NCI-H2196 (cell line): ENCODE measurements at regions not wholly inside any gene's neighbourhood (a gene's known extent, or its start where the extent isn't known, plus 50 kb on each side); places are given as distances from the start of the nearest gene placed in this dataset.

Source experiments
- DNase-seq: peaks from one replicate; lab custom pipeline; 2025; ENCODE audit not compliant: unreplicated experiment; lab: John Stamatoyannopoulos, UW

DNA sequence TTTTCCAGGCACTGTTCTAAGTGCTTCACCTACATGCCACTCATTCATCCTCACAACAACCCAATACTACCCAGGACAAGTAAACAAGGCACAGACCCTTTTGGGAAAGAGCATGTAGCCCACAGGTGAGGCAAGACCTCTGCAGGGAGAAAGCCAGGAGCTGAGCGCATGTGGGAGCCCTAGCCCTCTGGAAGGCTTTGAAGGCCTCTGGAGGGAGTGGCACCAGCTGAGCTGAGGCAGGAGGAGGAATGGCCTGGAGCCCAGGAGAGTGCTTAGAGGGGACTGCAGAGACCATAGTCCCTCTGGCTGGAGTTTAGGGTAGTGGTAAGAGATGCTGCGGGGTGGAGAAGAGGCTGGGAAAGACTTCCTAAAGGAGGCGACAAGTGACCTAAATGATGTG lies 516.5 kb downstream of the FUT8 start:
- DNase-seq, result no peak

DNA sequence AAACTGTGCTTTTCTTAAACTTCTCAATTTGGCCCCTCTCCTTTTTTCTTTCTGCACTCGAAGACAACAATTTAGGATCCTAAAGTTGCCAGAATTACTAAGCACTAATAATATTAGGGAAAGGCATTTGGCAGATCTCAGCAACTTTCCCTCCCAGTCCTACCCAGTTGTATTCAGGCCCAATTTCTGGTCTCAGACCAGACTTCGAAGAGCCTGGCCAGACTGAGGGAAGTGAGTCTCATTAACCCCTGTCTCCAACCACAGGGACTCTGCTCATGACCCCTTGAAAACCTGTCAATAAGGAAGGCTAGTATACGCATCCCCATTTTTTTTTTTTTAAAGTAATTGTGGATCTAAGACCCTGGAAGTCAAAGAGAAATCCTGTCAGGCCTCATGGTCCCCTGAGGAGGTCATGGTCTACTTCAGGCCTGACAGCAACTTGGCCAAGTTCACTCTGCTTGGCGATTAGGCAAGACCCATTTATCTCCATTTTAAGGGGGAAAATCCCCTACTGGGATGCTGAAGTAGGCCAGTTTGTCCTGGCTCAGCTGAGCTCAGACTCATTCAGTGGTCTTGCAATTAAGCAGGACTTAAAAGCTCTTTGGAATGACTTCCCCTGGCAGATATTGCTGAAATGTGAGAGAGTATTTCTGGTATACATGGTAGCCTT lies 521.0 kb downstream of the FUT8 start:
- DNase-seq, result no peak

DNA sequence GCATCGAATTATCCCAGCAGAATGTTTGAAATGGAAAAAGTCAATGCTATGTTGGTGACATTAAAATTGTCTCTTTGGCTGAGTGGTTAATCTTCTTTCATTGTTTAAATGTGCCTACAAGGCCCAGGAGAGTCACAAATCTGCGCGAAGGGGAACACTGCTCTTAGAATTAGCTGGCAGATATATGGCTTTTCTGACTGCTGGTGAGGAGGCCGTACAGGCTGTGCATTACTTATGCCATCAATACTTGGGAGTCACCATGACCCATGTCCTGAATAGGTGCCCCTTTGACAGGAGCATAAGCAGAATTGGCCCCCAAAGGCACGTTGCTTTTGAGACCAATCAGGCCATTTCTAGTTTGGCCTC lies 521.5 kb downstream of the FUT8 start:
- no peak for DNase-seq

DNA sequence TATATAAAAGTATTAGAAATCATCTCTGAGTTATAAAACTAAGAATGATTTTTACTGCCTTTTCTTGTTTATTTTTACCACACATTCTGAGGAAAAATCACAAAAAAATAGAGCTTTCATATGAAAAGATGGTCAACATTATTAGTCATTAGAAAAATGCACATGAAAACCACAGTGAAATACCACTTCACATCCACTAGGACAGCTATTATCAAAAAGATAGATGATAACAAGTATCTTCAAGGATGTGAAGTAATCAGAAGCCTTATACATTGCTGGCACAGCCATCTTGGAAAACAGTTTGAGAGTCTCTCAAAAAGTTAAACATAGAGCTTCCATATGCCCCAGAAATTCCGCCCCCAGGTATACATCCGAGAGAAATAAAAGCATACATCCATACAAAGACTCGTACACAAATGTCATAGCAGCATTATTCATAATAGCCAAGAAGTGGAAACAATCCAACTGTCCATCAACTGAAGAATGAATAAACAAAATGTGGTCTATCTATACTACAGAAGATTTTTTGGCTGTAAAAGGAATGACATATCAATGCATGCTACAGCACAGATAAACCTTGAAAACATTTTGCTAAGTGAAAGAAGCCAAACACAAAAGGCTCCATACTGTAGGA lies 523.9 kb downstream of the FUT8 start:
- DNase-seq, result no peak

DNA sequence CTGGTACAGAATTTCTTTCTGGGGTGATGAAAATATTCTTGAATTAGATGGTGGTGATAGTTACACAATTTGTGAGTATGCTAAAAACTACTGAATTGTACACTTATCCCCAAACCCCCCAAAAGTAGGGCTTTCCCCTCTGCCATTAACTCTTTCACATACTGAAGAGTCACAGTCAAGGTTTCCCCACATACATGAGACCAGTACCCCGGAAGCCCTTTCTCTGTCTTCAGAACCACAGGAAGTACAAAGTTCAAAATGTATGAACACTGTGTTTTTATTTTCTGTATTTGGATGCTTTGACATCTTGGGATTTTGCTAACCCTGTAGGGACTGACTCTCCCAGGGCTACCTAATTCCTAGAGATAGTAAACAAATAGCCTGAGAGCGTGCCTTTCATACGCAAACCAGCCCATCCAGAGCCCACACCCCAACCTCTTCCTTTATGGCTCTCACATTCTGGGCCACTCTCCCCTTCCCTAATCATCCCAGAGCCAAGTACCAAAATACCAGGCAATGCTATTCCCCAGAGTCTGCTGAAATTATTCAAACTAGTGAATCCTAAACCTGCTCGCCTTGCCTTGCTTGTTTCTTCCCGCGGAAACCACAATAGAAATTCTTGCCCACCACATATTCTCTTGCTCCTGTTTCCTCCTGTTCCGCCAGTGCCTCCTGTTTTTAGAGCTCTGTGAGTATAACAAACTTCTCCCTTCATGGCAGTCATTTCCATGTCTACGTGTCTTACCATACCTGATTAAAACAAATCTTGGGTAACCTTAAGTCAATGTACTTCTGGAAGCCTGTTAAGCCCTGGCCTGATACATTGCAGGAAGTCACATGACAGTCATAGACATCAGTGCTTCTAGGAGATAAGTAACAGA lies 524.8 kb downstream of the FUT8 start:
- no peak for DNase-seq

DNA sequence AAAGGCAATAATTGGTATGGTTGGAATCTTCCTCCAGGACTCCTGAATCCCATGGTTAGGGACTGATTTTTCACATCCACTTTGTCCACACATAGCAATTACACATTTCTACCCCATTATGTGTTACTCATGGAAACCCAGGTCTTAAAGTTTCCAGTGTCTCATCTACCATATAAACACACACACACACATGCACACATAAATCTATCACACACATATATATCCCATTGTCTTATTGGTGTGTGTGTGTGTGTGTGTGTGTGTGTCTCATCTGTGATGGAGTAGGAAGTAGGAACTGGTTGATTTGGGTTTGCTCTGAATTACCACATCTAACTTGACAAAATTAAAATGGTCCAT lies 525.4 kb downstream of the FUT8 start:
- no peak for DNase-seq

DNA sequence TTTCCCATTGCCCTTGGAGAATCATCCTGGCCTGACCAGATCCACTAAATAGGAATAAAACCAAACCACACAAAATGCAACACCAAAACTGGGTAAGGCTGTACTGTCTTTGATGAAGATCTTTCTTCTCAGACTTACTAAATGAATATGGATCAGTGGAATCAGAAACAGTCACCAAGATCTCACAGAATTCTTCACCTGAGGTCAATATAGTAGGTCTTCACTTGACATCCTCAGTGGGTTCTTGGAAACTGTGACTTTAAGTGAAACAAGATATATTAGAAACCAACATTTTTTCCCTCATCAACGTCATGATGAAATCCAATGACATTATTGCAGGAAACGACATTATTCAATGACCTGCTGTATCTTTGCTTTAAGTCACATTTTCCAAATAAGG lies 526.2 kb downstream of the FUT8 start:
- DNase-seq, result no peak

DNA sequence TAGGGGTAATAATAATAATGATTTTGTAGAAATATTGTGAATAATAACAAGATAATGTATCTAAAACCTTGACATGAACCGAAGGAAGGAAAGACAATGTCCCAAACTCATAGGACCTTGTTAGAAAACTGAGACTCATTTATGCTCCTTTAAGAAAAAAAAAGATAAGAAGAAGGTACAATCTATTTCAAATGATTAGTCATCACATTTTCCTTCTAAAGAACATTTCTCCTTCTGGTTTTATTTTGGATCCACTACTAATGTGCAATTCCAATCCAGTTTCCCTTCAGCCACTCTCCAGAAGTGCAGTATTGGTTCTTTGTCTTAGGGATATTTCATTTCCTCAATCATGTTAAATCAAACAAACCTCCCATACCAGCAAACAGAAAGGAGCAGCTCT lies 526.7 kb downstream of the FUT8 start:
- no peak for DNase-seq

DNA sequence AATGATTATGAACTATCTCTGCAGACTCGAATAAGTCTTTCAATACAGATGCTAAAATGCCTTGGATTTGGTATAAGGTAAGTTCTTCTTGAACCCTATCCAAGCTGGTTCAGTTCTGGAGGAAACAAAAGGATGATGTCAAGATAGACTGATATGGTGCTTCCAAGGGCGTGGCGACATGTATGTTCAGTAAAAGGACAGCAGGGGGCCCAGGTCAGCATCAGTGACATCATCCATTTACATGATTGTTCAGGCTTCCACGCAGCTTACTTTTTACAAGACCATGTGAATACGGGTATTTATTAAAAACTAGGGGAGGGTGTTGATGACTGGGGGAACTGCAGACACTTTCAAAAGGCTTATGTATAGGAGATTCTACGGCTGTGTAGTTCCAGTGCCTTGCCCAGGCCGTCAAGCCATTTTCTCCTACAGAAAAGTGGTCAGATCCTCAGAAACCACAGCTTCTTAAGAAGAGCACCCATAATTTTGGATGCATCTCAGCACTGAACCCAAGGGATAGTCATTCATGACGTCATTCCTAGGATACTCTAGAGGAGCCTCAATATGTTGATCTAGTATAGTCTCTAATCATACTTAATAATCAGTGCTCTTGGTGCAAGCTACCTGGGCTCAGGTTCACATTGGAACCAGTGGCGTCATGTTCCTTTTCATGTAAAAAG lies 527.7 kb downstream of the FUT8 start:
- DNase-seq, result no peak

DNA sequence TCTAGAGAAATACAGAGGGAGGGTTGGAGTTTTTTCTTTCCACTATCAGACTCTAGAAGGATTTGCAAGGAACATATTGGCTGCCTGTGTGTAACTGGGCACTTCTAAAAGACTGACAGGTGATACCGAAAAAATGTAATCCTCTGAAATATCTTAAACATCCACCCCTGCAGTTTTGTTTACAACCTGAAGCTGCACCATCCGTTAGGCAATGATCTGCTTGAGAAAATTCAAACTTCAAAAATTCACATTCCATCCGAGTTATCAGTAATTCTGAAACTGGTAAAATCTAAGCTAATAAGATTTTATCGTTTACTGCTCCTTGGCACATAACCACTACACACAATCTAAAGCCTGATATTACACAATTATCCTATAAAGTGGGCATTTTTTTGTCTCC lies 528.6 kb downstream of the FUT8 start:
- DNase-seq, result no peak

DNA sequence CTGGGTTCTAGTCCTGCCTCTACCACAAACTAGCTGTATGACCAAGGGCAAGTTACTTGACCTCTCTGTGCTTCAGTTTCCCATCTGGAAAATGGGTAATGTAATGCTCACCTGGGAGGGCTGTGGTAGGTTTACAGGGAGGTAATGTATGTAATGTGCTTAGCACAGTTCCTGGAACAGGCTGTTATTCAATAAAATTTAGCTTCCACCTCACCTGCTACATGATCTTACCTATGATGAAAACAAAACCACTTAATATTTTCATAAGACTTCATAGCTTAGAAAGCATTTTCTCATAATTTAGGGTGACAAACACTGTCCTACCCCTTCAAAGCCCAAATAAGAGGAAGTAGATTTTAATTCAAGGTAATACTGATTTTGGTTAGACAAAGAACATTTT lies 530.6 kb downstream of the FUT8 start:
- no peak for DNase-seq

DNA sequence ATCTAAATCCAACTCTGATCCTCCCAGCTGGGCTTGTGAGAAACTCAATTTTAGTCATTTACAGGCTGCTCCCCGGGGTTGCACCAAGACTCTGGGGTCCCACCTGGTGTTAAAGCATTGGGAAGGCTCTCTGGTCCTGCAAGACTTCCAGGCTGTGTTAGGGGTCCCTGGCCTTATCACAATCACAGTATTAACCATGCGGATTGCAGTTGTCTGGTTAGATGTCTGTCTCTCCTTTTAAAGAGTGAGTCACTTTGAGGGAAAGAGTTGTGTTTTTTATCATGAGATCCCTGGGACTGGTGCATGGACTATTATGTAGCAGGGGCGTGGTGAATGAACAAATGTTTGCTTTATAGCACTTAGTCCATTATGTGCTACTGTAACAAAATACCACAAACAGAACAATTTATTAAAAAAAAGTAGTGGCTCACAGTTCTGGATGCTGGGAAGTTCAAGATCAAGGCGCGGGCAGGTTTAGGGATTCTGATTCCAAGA lies 531.4 kb downstream of the FUT8 start:
- no peak for DNase-seq

DNA sequence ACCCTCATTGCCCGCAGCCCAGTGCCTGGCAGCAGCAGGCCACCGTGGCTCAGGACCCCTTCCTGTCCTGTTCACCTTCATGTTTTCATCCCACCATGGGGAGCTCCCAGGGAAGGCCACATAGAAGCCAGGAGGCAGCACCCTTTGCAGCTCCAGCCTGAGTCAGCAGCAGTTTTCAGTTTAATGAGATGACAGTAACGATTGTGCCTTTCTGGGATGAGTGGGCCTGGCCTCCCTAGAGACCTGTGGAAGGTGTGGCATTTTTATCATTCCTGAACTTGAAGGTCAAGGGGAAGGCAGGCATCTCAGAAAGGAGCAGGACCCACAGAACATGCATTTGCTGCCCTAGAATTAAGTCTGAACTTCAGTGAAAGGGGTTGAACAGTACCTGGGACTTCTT lies 532.8 kb downstream of the FUT8 start:
- DNase-seq, result no peak

DNA sequence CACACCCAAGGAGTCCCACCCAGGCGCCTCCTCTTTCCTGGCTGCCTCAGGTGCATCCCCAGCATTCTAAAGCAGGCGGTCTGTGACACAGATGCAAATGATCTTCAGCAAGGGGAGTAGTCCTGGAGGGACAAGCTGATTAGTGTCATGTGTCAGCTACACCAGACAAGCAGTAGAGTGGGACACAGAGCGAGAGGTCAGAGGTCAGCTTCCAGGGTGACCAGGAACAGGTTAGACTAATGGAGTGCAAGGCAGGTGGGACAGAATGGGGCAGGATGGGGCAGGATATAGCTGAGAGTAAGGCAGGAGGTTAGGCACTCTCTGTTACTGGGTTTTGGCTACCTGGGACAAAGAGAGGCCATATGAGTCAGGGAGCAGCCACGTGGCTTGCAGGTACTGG lies 534.0 kb downstream of the FUT8 start:
- no peak for DNase-seq

DNA sequence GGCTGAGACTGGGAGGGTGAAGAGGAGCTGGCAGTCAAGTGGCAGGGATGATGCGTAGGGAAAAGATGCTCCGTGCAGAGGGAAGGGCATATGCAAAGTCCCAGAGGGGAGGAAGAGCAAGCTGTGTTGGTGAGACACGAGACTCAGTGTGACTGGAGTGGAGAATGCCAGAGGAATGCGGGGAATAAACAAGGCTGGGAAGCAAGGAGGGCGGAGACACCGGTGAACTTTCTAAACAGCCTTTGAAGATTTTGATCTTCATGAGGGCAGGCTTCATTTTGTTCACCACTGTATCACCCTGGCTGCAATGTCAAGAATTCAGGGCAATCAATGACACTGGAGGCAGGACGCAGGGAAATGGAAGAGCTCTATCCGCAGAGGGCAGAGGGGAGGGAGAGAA lies 535.8 kb downstream of the FUT8 start:
- DNase-seq, result no peak

DNA sequence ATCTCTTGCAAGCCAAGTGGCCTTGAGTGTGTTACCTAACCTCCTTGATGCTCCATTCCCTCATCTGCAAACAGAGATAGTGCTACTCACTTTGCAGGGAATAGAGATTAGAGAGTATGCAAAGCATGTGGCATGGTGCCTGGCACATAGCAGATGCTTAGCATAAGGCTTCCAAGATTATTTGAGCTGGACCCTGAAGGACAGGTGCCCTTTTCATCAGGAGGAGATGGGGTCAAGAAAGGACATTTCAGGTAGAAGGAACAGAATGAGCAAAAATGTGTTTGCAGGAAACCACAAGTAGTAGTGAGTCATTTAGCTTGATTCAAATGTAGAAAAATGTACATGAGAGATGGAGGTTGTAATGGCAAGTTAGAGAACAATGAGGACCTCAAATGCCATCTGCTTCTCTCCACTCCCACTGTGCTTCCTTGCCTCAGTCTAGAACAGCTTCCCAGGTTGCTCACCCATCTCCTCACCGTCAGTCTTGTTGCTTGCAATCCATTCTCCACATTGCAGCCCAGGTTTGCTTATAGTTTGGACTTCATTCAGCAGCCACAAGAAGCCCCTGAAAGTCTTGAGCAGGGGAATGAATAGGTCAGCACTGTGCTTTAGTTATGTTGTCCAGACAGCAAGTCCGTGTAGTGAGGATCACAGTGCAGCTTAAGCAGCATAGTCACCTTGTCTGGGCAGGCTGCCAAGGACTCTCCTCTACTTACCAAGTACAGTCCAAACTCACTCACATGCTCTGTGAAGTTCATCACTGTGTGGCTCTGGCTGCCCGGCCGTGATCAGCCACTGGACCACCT lies 536.3 kb upstream of the CCDC196 start:
- peak; percentile 70 for DNase-seq

DNA sequence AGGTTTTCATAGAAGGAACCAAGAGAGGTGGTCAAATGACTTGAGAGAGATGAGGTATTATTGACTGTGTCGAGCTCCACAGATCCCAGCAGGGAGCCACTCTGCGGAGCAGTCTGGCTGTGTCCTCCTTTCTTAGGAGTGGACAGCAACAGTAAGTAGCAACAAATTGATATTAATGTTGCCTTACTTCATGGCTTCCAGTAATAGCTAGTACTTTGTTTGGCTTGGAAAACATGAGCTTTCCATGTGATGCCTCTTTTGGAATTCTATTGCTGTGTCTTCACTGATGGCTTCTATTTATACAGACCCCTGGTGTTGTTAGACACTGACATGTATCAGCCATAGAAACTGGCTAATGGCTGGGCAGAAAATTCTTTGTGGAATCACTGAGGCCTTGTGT lies 531.2 kb upstream of the CCDC196 start:
- no peak for DNase-seq

DNA sequence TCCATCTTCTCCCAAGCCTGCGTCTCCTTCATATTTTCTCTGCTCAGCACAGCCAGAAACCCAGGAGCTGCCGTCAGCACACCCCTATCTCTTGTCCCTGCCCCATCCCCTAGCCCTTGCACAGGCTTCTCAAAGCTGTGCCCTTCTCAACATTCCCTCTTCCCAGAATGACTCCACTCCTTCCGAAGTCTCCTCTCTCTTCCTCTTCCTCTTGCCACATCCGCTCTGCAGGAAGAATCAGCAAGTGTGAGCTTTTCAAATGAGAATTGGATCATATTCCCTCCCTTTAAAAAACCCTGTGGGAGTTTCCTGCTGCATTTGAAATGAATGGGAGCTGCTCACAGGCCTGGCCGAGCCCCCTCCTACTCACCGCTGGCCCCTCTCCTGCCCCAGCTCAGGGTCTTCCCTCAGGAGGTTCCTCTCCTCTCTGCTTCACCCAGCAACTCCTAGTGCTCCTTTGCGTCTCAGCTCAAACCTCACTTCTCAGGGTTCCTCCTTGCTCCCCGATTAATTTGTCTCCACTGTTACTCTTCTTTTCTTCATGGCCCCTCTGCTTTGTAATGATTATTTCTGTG lies 528.5 kb upstream of the CCDC196 start:
- DNase-seq, result no peak

DNA sequence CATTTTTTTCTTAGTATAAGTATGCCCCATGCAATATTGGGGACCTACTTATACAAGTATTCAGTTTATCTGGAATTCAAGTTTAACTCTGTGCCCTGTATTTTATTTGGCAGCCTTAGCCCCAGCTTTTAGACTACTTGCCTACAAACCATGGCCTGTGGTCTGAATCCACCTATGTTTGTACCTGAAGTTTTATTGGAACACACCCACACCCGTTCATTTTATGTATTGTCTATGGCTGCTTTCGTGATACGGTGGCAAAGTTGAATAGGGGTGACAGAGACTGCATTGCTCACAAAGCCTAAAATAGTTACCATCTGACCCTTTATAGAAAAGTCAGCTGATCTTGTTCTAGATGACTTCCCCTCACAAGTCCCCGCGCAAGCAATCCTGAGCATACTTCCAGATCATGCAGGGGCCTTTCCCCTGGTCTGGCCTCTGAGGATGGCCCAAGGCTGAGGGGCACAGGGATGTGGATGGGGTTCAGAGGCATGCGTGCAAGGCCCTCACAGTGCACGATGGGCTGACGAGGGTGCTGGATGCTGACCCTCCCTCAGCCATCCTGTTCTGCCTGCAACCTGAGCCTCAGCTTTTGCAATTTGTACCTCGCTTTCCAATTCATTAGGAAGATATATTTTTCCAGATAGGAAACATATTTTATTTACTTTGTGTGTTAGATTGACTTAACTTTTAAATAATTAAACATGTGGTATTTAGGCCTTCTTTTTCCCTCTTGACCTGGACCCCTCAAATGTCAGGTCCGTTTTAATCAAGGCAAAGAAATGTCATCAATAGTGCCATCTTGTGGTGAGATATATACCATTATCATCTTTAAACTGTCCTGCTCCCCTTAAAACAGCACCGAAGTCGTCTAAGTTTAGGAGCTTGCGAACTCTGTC lies 527.3 kb upstream of the CCDC196 start:
- peak; percentile 47 for DNase-seq
